HG03469 (cell line): ENCODE measurements at regions not wholly inside any gene's neighbourhood (a gene's known extent, or its start where the extent isn't known, plus 50 kb on each side); places are given as distances from the start of the nearest gene placed in this dataset.
"Not testable (repeated sequence)": the region's sequence is repeated elsewhere in the genome, so short reads cannot be mapped to it uniquely, and the experiment has no call there.

Source experiments
- ATAC-seq: cut with Tn5 transposase; IDR thresholded peaks from one replicate; pipeline ENCODE4 v1.9.1; 2021; ENCODE audit warnings: mild to moderate bottlenecking, moderate library complexity, moderate number of reproducible peaks; ENCODE audit not compliant: unreplicated experiment

GRCh38 chr15:81747482-81747881, 298.3 kb downstream of the MEX3B start:
- no peak for ATAC-seq

- no peak for ATAC-seq
Measured at GRCh38 chr15:81747026-81747425, 298.8 kb downstream of the MEX3B start.

- no peak for ATAC-seq
Measured at GRCh38 chr15:81744364-81744763, 301.5 kb downstream of the MEX3B start.

- no peak for ATAC-seq
Measured at GRCh38 chr15:81740416-81740815, 305.4 kb downstream of the MEX3B start.

GRCh38 chr15:81729340-81729739, 316.5 kb downstream of the MEX3B start:
- ATAC-seq = no peak

GRCh38 chr15:81728726-81729125, 317.1 kb downstream of the MEX3B start:
- ATAC-seq = no peak

GRCh38 chr15:81725590-81725989, 320.2 kb downstream of the MEX3B start:
- ATAC-seq = no peak

GRCh38 chr15:81724536-81724935, 321.3 kb downstream of the MEX3B start:
- no peak for ATAC-seq

- no peak for ATAC-seq
Measured at GRCh38 chr15:81723701-81724100, 322.1 kb downstream of the MEX3B start.

GRCh38 chr15:81723113-81723651, 322.6 kb downstream of the MEX3B start:
- no peak for ATAC-seq

GRCh38 chr15:81716468-81716867, 329.4 kb downstream of the MEX3B start:
- not testable (repeated sequence) for ATAC-seq

- no peak for ATAC-seq
Measured at GRCh38 chr15:81710328-81710727, 335.5 kb downstream of the MEX3B start.

- not testable (repeated sequence) for ATAC-seq
Measured at GRCh38 chr15:81706816-81707346, 332.9 kb upstream of the TMC3 start.

- ATAC-seq = not testable (repeated sequence)
Measured at GRCh38 chr15:81705727-81706126, 331.7 kb upstream of the TMC3 start.

- no peak for ATAC-seq
Measured at GRCh38 chr15:81686021-81686420, 312.0 kb upstream of the TMC3 start.

- no peak for ATAC-seq
Measured at GRCh38 chr15:81685237-81685636, 311.2 kb upstream of the TMC3 start.

- no peak for ATAC-seq
Measured at GRCh38 chr15:81680829-81681228, 306.8 kb upstream of the TMC3 start.

- ATAC-seq = no peak
Measured at GRCh38 chr15:81666839-81667238, 292.8 kb upstream of the TMC3 start.

- ATAC-seq = no peak
Measured at GRCh38 chr15:81660976-81661375, 287.0 kb upstream of the TMC3 start.

GRCh38 chr15:81653259-81653658, 279.2 kb upstream of the TMC3 start:
- no peak for ATAC-seq

GRCh38 chr15:81645470-81645869, 271.5 kb upstream of the TMC3 start:
- no peak for ATAC-seq

GRCh38 chr15:81643771-81644170, 269.8 kb upstream of the TMC3 start:
- ATAC-seq = no peak

GRCh38 chr15:81642451-81642990, 268.5 kb upstream of the TMC3 start:
- no peak for ATAC-seq
